Cardiac muscle cell (in vitro differentiated cells and primary cell): ENCODE measurements at regions not wholly inside any gene's neighbourhood (a gene's known extent, or its start where the extent isn't known, plus 50 kb on each side); places are given as distances from the start of the nearest gene placed in this dataset.
A peak's percentile ranks its signal among the peaks of the same experiment; 100 is the strongest.

Source experiments
- DNase-seq, 2 donors: peaks; one replicate each; pipeline versions ENCODE4 v3.0.0 to v3.0.0-alpha.2; 2010 to 2017; ENCODE audit warnings: low read depth in 1 of 2, low spot score in 1 of 2
- H3K27ac ChIP-seq: fragments of 200-600 bp; sonication (generic); 2 replicates; pipeline ENCODE4 v1.5.1; 2016
- H3K27me3 ChIP-seq: fragments of 200-600 bp; sonication (generic); 2 replicates; pipeline ENCODE4 v1.6.0; 2016; ENCODE audit warnings: control low read depth
- H3K36me3 ChIP-seq: fragments of 200-600 bp; sonication (generic); 2 replicates; pipeline ENCODE4 v1.5.1; 2016; ENCODE audit warnings: control low read depth
- H3K4me1 ChIP-seq: fragments of 200-600 bp; sonication (generic); 2 replicates; pipeline ENCODE4 v1.8.1; 2017; ENCODE audit warnings: low read depth, mild to moderate bottlenecking, mixed run types
- H3K4me3 ChIP-seq: fragments of 200-600 bp; sonication (generic); 2 replicates; pipeline ENCODE4 v1.5.1; 2016; ENCODE audit warnings: mild to moderate bottlenecking
- H3K9me3 ChIP-seq: fragments of 200-600 bp; sonication (generic); 2 replicates; pipeline ENCODE4 v1.5.1; 2017; ENCODE audit warnings: low read depth, mild to moderate bottlenecking, control low read depth
- CTCF ChIP-seq: IDR thresholded peaks from 2 replicates; pipeline ENCODE4 v1.5.1; 2012; ENCODE audit warnings: low read depth, mild to moderate bottlenecking, low read length

DNA sequence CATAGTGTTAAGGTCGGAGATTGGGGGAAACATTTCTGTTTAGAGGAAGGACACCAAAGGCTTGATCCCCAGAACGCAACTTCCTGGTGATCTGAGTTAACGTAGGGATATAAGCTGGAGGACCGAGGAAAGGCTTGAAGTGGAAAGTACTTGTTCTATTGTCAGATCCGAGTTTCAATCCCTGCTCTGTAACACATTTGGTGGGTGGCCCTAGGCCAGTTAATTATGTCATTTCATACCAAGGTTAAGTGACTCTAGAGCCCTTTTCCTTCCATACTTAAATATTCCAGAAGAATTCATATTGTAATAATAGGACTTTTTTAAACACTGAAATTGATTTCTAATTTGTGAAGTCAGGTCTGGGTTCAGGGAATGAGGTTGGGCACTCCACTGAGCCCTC lies 80.9 kb downstream of the RPLP1 start:
- H3K27me3 ChIP-seq = peaks cover 33% of the 10 kb centered on the region
- peaks cover 18% of the 10 kb centered on the region for H3K4me1 ChIP-seq
- no peak for TF ChIP-seq CTCF
- no peak for DNase-seq
- H3K9me3 ChIP-seq = no peaks in the 10 kb centered on the region
- H3K27ac ChIP-seq = no peak overlapping the region
- H3K36me3 ChIP-seq = no peaks in the 10 kb centered on the region
- H3K4me3 ChIP-seq = no peak overlapping the region

- Histone ChIP-seq H3K27me3 (peaks cover 36% of the 10 kb centered on the region), H3K9me3 (no peaks in the 10 kb centered on the region), H3K4me3 (no peak overlapping the region), H3K36me3 (no peaks in the 10 kb centered on the region), H3K4me1 (peaks cover 18% of the 10 kb centered on the region), H3K27ac (no peak overlapping the region)
- peak in 1 of 2 donors; percentile 50 for DNase-seq
- no peak for TF ChIP-seq CTCF
Measured at GRCh38 chr15:69535101-69535638, 82.6 kb downstream of the RPLP1 start.

GRCh38 chr15:69535998-69536397 lies 83.4 kb downstream of the RPLP1 start:
- H3K9me3 ChIP-seq = no peaks in the 10 kb centered on the region
- DNase-seq = no peak
- peaks cover 36% of the 10 kb centered on the region for H3K27me3 ChIP-seq
- TF ChIP-seq CTCF = no peak
- no peak overlapping the region for H3K27ac ChIP-seq
- H3K4me1 ChIP-seq = peaks cover 18% of the 10 kb centered on the region
- H3K4me3 ChIP-seq = no peak overlapping the region
- H3K36me3 ChIP-seq = no peaks in the 10 kb centered on the region

- H3K27me3 ChIP-seq = peaks cover 37% of the 10 kb centered on the region
- H3K9me3 ChIP-seq = no peaks in the 10 kb centered on the region
- no peaks in the 10 kb centered on the region for H3K36me3 ChIP-seq
- TF ChIP-seq CTCF = no peak
- no peak overlapping the region for H3K4me3 ChIP-seq
- DNase-seq = no peak
- peaks cover 13% of the 10 kb centered on the region for H3K4me1 ChIP-seq
- no peak overlapping the region for H3K27ac ChIP-seq
Measured at GRCh38 chr15:69536726-69537512, 84.3 kb downstream of the RPLP1 start.

GRCh38 chr15:69537901-69538300 lies 85.3 kb downstream of the RPLP1 start:
- Histone ChIP-seq H3K27ac (no peak overlapping the region), H3K27me3 (peaks cover 47% of the 10 kb centered on the region), H3K9me3 (no peaks in the 10 kb centered on the region), H3K4me1 (peaks cover 10% of the 10 kb centered on the region), H3K4me3 (no peak overlapping the region), H3K36me3 (no peaks in the 10 kb centered on the region)
- no peak for TF ChIP-seq CTCF
- DNase-seq = no peak
